ENCODE measurements at regions not wholly inside any gene's neighbourhood (a gene's known extent, or its start where the extent isn't known, plus 50 kb on each side); places are given as distances from the start of the nearest gene placed in this dataset.

DNA sequence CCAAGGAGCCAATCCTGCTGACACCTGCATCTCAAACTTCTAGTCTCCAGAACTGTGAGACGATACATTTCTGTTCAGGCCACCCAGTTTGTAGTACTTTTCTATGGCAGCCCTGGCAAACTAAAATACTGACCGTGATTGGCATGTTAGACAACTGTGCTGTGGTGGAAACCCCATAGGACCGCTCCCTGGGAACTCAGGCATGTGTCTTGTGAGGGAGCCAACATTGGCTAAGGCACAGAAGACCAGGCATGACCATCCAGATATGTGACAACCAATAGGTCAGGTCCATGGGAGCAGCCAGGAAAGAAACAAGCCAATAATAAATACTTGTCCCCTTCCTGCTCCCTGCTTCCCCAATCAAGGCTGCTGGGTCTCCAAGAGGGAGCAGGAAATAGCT is 101.4 kb upstream of the MPDZ start:
- Histone ChIP-seq H3K79me2 (ENCODE audit: control insufficient read depth, insufficient read depth, low read length) (no peaks in the 10 kb centered on the region), H3K4me3 (ENCODE audit: control insufficient read depth in 2 of 3, extremely low read depth in 1 of 3, insufficient read depth in 2 of 3, low read depth in 1 of 3, low read length in 3 of 3) (no peak overlapping the region), H3K9ac (ENCODE audit: control insufficient read depth, extremely low read depth, insufficient read depth, low read length) (no peak overlapping the region), H4K20me1 (ENCODE audit: control insufficient read depth, extremely low read depth, insufficient read depth, low read length) (no peaks in the 10 kb centered on the region), H3K4me2 (ENCODE audit: control insufficient read depth, extremely low read depth, insufficient read depth, low read depth, low read length) (no peak overlapping the region), H3K9me1 (ENCODE audit: control insufficient read depth, extremely low read depth, insufficient read depth, low read length) (no peaks in the 10 kb centered on the region), H3K27me3 (ENCODE audit: control insufficient read depth, extremely low read depth, insufficient read depth, low read length) (no peaks in the 10 kb centered on the region), H3K27ac (ENCODE audit: control insufficient read depth, insufficient read depth, low read length) (no peak overlapping the region), H2AFZ (ENCODE audit: control insufficient read depth, low read length) (no peak overlapping the region), H3K9me3 (ENCODE audit: control insufficient read depth, low read depth, low read length) (no peaks in the 10 kb centered on the region), H3K36me3 (ENCODE audit: control insufficient read depth in 2 of 2, extremely low read depth in 1 of 2, insufficient read depth in 2 of 2, low read length in 2 of 2) (no peaks in the 10 kb centered on the region), H3K4me1 (ENCODE audit: control insufficient read depth, extremely low read depth, insufficient read depth, low read length) (no peaks in the 10 kb centered on the region)
- dilution Hi-C loops (cut with MboI; ENCODE audit: extremely low pct_ligation_motif_present, low sequenced_read_pairs): no loop called here
- no peak for FAIRE-seq
- TF ChIP-seq, protein P1, sequence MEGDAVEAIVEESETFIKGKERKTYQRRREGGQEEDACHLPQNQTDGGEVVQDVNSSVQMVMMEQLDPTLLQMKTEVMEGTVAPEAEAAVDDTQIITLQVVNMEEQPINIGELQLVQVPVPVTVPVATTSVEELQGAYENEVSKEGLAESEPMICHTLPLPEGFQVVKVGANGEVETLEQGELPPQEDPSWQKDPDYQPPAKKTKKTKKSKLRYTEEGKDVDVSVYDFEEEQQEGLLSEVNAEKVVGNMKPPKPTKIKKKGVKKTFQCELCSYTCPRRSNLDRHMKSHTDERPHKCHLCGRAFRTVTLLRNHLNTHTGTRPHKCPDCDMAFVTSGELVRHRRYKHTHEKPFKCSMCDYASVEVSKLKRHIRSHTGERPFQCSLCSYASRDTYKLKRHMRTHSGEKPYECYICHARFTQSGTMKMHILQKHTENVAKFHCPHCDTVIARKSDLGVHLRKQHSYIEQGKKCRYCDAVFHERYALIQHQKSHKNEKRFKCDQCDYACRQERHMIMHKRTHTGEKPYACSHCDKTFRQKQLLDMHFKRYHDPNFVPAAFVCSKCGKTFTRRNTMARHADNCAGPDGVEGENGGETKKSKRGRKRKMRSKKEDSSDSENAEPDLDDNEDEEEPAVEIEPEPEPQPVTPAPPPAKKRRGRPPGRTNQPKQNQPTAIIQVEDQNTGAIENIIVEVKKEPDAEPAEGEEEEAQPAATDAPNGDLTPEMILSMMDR (optimal IDR thresholded peaks at IDR 0.05 in 1 of 3, IDR thresholded peaks at IDR 0.05 in 1 of 3, conservative IDR thresholded peaks at IDR 0.05 in 1 of 3; ENCODE audit: extremely low read depth in 1 of 3, insufficient read depth in 2 of 3, low read length in 3 of 3): no peak
- TF ChIP-seq EZH2 (IDR thresholded peaks at IDR 0.05; ENCODE audit: low read length): no peak
- DNase-seq (ENCODE audit: low read depth, low spot score): no peak

GRCh38 chr9:13378154-13378553 is 98.7 kb upstream of the MPDZ start:
- Histone ChIP-seq H3K4me1 (ENCODE audit: control insufficient read depth, extremely low read depth, insufficient read depth, low read length) (no peaks in the 10 kb centered on the region), H3K27me3 (ENCODE audit: control insufficient read depth, extremely low read depth, insufficient read depth, low read length) (no peaks in the 10 kb centered on the region), H3K4me2 (ENCODE audit: control insufficient read depth, extremely low read depth, insufficient read depth, low read depth, low read length) (no peak overlapping the region), H3K4me3 (ENCODE audit: control insufficient read depth in 2 of 3, extremely low read depth in 1 of 3, insufficient read depth in 2 of 3, low read depth in 1 of 3, low read length in 3 of 3) (no peak overlapping the region), H3K79me2 (ENCODE audit: control insufficient read depth, insufficient read depth, low read length) (no peaks in the 10 kb centered on the region), H3K9ac (ENCODE audit: control insufficient read depth, extremely low read depth, insufficient read depth, low read length) (no peak overlapping the region), H3K36me3 (ENCODE audit: control insufficient read depth in 2 of 2, extremely low read depth in 1 of 2, insufficient read depth in 2 of 2, low read length in 2 of 2) (no peaks in the 10 kb centered on the region), H2AFZ (ENCODE audit: control insufficient read depth, low read length) (no peak overlapping the region), H4K20me1 (ENCODE audit: control insufficient read depth, extremely low read depth, insufficient read depth, low read length) (no peaks in the 10 kb centered on the region), H3K27ac (ENCODE audit: control insufficient read depth, insufficient read depth, low read length) (no peak overlapping the region), H3K9me3 (ENCODE audit: control insufficient read depth, low read depth, low read length) (no peaks in the 10 kb centered on the region), H3K9me1 (ENCODE audit: control insufficient read depth, extremely low read depth, insufficient read depth, low read length) (no peaks in the 10 kb centered on the region)
- dilution Hi-C loops (cut with MboI; ENCODE audit: extremely low pct_ligation_motif_present, low sequenced_read_pairs): no loop called here
- FAIRE-seq (no peak), DNase-seq (ENCODE audit: low read depth, low spot score) (no peak)
- TF ChIP-seq EZH2 (IDR thresholded peaks at IDR 0.05; ENCODE audit: low read length): no peak
- TF ChIP-seq, protein P1 (optimal IDR thresholded peaks at IDR 0.05 in 1 of 3, IDR thresholded peaks at IDR 0.05 in 1 of 3, conservative IDR thresholded peaks at IDR 0.05 in 1 of 3; ENCODE audit: extremely low read depth in 1 of 3, insufficient read depth in 2 of 3, low read length in 3 of 3): no peak

All from keratinocyte (primary cell).